A549 (cell line): ENCODE measurements at regions not wholly inside any gene's neighbourhood (a gene's known extent, or its start where the extent isn't known, plus 50 kb on each side); places are given as distances from the start of the nearest gene placed in this dataset.

Experiments
- ATOH8 ChIP-seq: fragments of 250-450 bp; sonication (Bioruptor Pico); IDR thresholded peaks from 2 replicates; pipeline ENCODE4 v1.5.0; 2020; ENCODE audit warnings: low read depth, mild to moderate bottlenecking, moderate library complexity
- CEBPB ChIP-seq, 2 experiments: fragments of >200 bp in 1 of 2; sonication (Bioruptor Twin) in 1 of 2; formaldehyde crosslinking in 1 of 2; IDR thresholded peaks; 2 replicates each; pipeline ENCODE4 v1.6.1; 2012 to 2016
- CHD4 ChIP-seq: fragments of 200-600 bp; sonication (generic); IDR thresholded peaks from 2 replicates; pipeline ENCODE4 v1.6.1; 2016; ENCODE audit warnings: antibody characterized with exemption, mild to moderate bottlenecking, borderline replicate concordance
- CTCF ChIP-seq: fragments of >200 bp; sonication (Bioruptor Twin); formaldehyde crosslinking; IDR thresholded peaks from 3 replicates; pipeline ENCODE4 v1.5.1; 2016
- HMGXB4 ChIP-seq: fragments of 250-450 bp; sonication (Bioruptor Pico); IDR thresholded peaks from 2 replicates; pipeline ENCODE4 v1.5.0; 2021; ENCODE audit warnings: mild to moderate bottlenecking, moderate library complexity, borderline replicate concordance
- HOXA7 ChIP-seq: fragments of 250-450 bp; sonication (Bioruptor Pico); IDR thresholded peaks from 2 replicates; pipeline ENCODE4 v1.5.0; 2020; ENCODE audit warnings: mild to moderate bottlenecking, moderate library complexity
- KDM1A ChIP-seq: fragments of 200-600 bp; sonication (generic); IDR thresholded peaks from 2 replicates; pipeline ENCODE4 v1.6.1; 2016; ENCODE audit warnings: low read depth, mild to moderate bottlenecking
- MYC ChIP-seq: IDR thresholded peaks from 2 replicates; pipeline ENCODE4 v1.6.1; 2012; ENCODE audit warnings: mild to moderate bottlenecking, inconsistent platforms, low read length, improper control_type of control experiment, borderline replicate concordance
- NR3C1 ChIP-seq: fragments of >200 bp; sonication (Bioruptor Twin); formaldehyde crosslinking; IDR thresholded peaks from 3 replicates; pipeline ENCODE4 v1.6.1; 2017
- POLR2A ChIP-seq: IDR thresholded peaks from 2 replicates; pipeline ENCODE4 v1.6.1; 2012; ENCODE audit warnings: mild to moderate bottlenecking, low read length
- RAD21 ChIP-seq, 2 experiments: fragments of >200 bp in 1 of 2; sonication (Bioruptor Twin) in 1 of 2; formaldehyde crosslinking in 1 of 2; IDR thresholded peaks in 1 of 2; conservative IDR thresholded peaks in 1 of 2; 2 replicates in 1 of 2; 3 replicates in 1 of 2; pipeline ENCODE4 v1.6.1; 2012 to 2018; ENCODE audit warnings: inconsistent platforms in 1 of 2
- REST ChIP-seq: fragments of 200-600 bp; sonication (generic); IDR thresholded peaks from 2 replicates; pipeline ENCODE4 v1.6.1; 2016; ENCODE audit warnings: antibody characterized with exemption, mild to moderate bottlenecking, moderate library complexity
- USF2 ChIP-seq: fragments of 450-650 bp; IDR thresholded peaks from 2 replicates; pipeline ENCODE4 v1.6.1; 2014; ENCODE audit warnings: antibody characterized with exemption

GRCh38 chr2:147133286-147133908 lies 711.4 kb upstream of the ACVR2A start:
- no peak for TF ChIP-seq CEBPB (IDR thresholded peaks at IDR 0.05)
- TF ChIP-seq MYC, result no peak
- TF ChIP-seq CTCF, result no peak
- no peak for TF ChIP-seq CHD4
- TF ChIP-seq POLR2A, result no peak
- TF ChIP-seq NR3C1, result no peak
- no peak for TF ChIP-seq USF2
- TF ChIP-seq REST, result no peak
- no peak for TF ChIP-seq HMGXB4 (CRISPR knock-in tag)
- no peak for TF ChIP-seq KDM1A
- TF ChIP-seq HOXA7 (CRISPR knock-in tag), result no peak
- TF ChIP-seq RAD21 (conservative IDR thresholded peaks at IDR 0.05 in 1 of 2, IDR thresholded peaks at IDR 0.05 in 1 of 2), result no peak
- TF ChIP-seq ATOH8 (CRISPR knock-in tag), result no peak
